ENCODE measurements at regions not wholly inside any gene's neighbourhood (a gene's known extent, or its start where the extent isn't known, plus 50 kb on each side); places are given as distances from the start of the nearest gene placed in this dataset.

- Histone ChIP-seq H3K36me3 (no peaks in the 10 kb centered on the region), H3K27ac (no peak overlapping the region), H3K9me3 (no peaks in the 10 kb centered on the region), H3K4me3 (no peak overlapping the region), H3K4me1 (no peaks in the 10 kb centered on the region), H3K27me3 (no peaks in the 10 kb centered on the region)
- in situ Hi-C loops (cut with MboI; ENCODE audit: low pct_ligation_motif_present in 1 of 4, low pct_unique_long_range_greater_than_20kb in 1 of 4, low sequenced_read_pairs in 3 of 4): no loop called here
- no peak for TF ChIP-seq POLR2AphosphoS5 (IDR thresholded peaks at IDR 0.05)
- TF ChIP-seq CTCF (IDR thresholded peaks at IDR 0.05): no peak
- 71 to 77% methylated on average over 3 of the region's 3 CpGs for WGBS, 2 donors (ENCODE audit: low coverage in 1 of 2)
- DNase-seq: no peak
- intact Hi-C loops (cut with DNase I; ENCODE audit: low total_unique reads): no loop called here
Observed at GRCh38 chr2:49830846-49831245, 676.5 kb upstream of the FSHR start.

- TF ChIP-seq POLR2AphosphoS5 (IDR thresholded peaks at IDR 0.05) (no peak), CTCF (IDR thresholded peaks at IDR 0.05) (no peak), POLR2A (IDR thresholded peaks at IDR 0.05) (no peak), EP300 (IDR thresholded peaks at IDR 0.05; ENCODE audit: low read depth) (no peak)
- H3K4me3 ChIP-seq: no peak overlapping the region
- no peaks in the 10 kb centered on the region for H3K27me3 ChIP-seq
- DNase-seq: no peak
- H3K36me3 ChIP-seq: no peaks in the 10 kb centered on the region
- intact Hi-C loops (cut with DNase I; ENCODE audit: low total_unique reads) (no loop called here), in situ Hi-C loops (cut with MboI; ENCODE audit: low pct_ligation_motif_present in 1 of 4, low pct_unique_long_range_greater_than_20kb in 1 of 4, low sequenced_read_pairs in 3 of 4) (no loop called here)
- peaks cover 0 to 5% of the 10 kb centered on the region in 2 donors for H3K9me3 ChIP-seq
- H3K4me1 ChIP-seq: no peaks in the 10 kb centered on the region
- 73% methylated on average over 4 of the region's 5 CpGs; no CpG with 5 or more reads in 1 of the 2 donors for WGBS, 2 donors (ENCODE audit: low coverage in 1 of 2)
- H3K27ac ChIP-seq: no peak overlapping the region
Observed at GRCh38 chr2:49827366-49827765, 673.1 kb upstream of the FSHR start.

GRCh38 chr2:49813208-49813607, 658.9 kb upstream of the FSHR start:
- DNase-seq: no peak
- no peaks in the 10 kb centered on the region for H3K9me3 ChIP-seq
- H3K27ac ChIP-seq: no peak overlapping the region
- H3K4me3 ChIP-seq: no peak overlapping the region
- H3K27me3 ChIP-seq: no peaks in the 10 kb centered on the region
- no peak for TF ChIP-seq POLR2AphosphoS5 (IDR thresholded peaks at IDR 0.05)
- TF ChIP-seq POLR2A (IDR thresholded peaks at IDR 0.05): no peak
- TF ChIP-seq EP300 (IDR thresholded peaks at IDR 0.05; ENCODE audit: low read depth): no peak
- TF ChIP-seq CTCF (IDR thresholded peaks at IDR 0.05): no peak
- H3K4me1 ChIP-seq: no peaks in the 10 kb centered on the region
- no peaks in the 10 kb centered on the region for H3K36me3 ChIP-seq
- intact Hi-C loops (cut with DNase I; ENCODE audit: low total_unique reads): no loop called here
- in situ Hi-C loops (cut with MboI; ENCODE audit: low pct_ligation_motif_present in 1 of 4, low pct_unique_long_range_greater_than_20kb in 1 of 4, low sequenced_read_pairs in 3 of 4): no loop called here
- 63 to 83% methylated on average over 1 of the region's 1 CpG for WGBS, 2 donors (ENCODE audit: low coverage in 1 of 2)

GRCh38 chr2:49812730-49813129, 658.4 kb upstream of the FSHR start:
- in situ Hi-C loops (cut with MboI; ENCODE audit: low pct_ligation_motif_present in 1 of 4, low pct_unique_long_range_greater_than_20kb in 1 of 4, low sequenced_read_pairs in 3 of 4) (no loop called here), intact Hi-C loops (cut with DNase I; ENCODE audit: low total_unique reads) (no loop called here)
- TF ChIP-seq CTCF (IDR thresholded peaks at IDR 0.05) (no peak), POLR2AphosphoS5 (IDR thresholded peaks at IDR 0.05) (no peak), EP300 (IDR thresholded peaks at IDR 0.05; ENCODE audit: low read depth) (no peak), POLR2A (IDR thresholded peaks at IDR 0.05) (no peak)

More at GRCh38 chr2:49812730-49813129, 658.4 kb upstream of the FSHR start:
- Histone ChIP-seq H3K4me3 (no peak overlapping the region), H3K36me3 (no peaks in the 10 kb centered on the region), H3K27me3 (no peaks in the 10 kb centered on the region), H3K4me1 (no peaks in the 10 kb centered on the region), H3K9me3 (no peaks in the 10 kb centered on the region), H3K27ac (no peak overlapping the region)
- no peak for DNase-seq

All from transverse colon (tissue), 4 donors.